ENCODE measurements at regions not wholly inside any gene's neighbourhood (a gene's known extent, or its start where the extent isn't known, plus 50 kb on each side); places are given as distances from the start of the nearest gene placed in this dataset.

- no peak for TF ChIP-seq CTCF (IDR thresholded peaks at IDR 0.05; ENCODE audit: insufficient read depth, low read depth, low read length, missing control alignments)
- peak; percentile 45 for DNase-seq (ENCODE audit: low read depth)
- no peak overlapping the region for H3K4me3 ChIP-seq (ENCODE audit: low read length)
These were observed 217.5 kb downstream of the RAP2B start for GRCh38 chr3:153379516-153379915.

- no peak for TF ChIP-seq CTCF (IDR thresholded peaks at IDR 0.05; ENCODE audit: insufficient read depth, low read depth, low read length, missing control alignments)
- no peak for DNase-seq (ENCODE audit: low read depth)
These were observed 223.3 kb downstream of the RAP2B start for GRCh38 chr3:153385343-153385742.

GRCh38 chr3:153392363-153392762 is 230.3 kb downstream of the RAP2B start:
- no peak for TF ChIP-seq CTCF (IDR thresholded peaks at IDR 0.05; ENCODE audit: insufficient read depth, low read depth, low read length, missing control alignments)
- DNase-seq (ENCODE audit: low read depth) = no peak
- H3K4me3 ChIP-seq (ENCODE audit: low read length) = no peak overlapping the region

More at GRCh38 chr3:153385343-153385742, 223.3 kb downstream of the RAP2B start:
- no peak overlapping the region for H3K4me3 ChIP-seq (ENCODE audit: low read length)

GRCh38 chr3:153394017-153394416 is 232.0 kb downstream of the RAP2B start:
- no peak for DNase-seq (ENCODE audit: low read depth)
- H3K4me3 ChIP-seq (ENCODE audit: low read length) = no peak overlapping the region
- TF ChIP-seq CTCF (IDR thresholded peaks at IDR 0.05; ENCODE audit: insufficient read depth, low read depth, low read length, missing control alignments) = no peak

- TF ChIP-seq CTCF (IDR thresholded peaks at IDR 0.05; ENCODE audit: insufficient read depth, low read depth, low read length, missing control alignments) = no peak
- no peak for DNase-seq (ENCODE audit: low read depth)
- H3K4me3 ChIP-seq (ENCODE audit: low read length) = no peak overlapping the region
These were observed 234.6 kb downstream of the RAP2B start for GRCh38 chr3:153396581-153396980.

GRCh38 chr3:153397794-153398193 is 235.8 kb downstream of the RAP2B start:
- no peak for TF ChIP-seq CTCF (IDR thresholded peaks at IDR 0.05; ENCODE audit: insufficient read depth, low read depth, low read length, missing control alignments)

GRCh38 chr3:153399636-153400035 is 237.6 kb downstream of the RAP2B start:
- no peak for TF ChIP-seq CTCF (IDR thresholded peaks at IDR 0.05; ENCODE audit: insufficient read depth, low read depth, low read length, missing control alignments)
- H3K4me3 ChIP-seq (ENCODE audit: low read length) = no peak overlapping the region
- DNase-seq (ENCODE audit: low read depth) = no peak

More at GRCh38 chr3:153397794-153398193, 235.8 kb downstream of the RAP2B start:
- DNase-seq (ENCODE audit: low read depth) = peak; percentile 77
- no peak overlapping the region for H3K4me3 ChIP-seq (ENCODE audit: low read length)
